Activated B cell treated with CpG ODN at 0.5 μM for 24 hours (primary cell): ENCODE measurements at regions not wholly inside any gene's neighbourhood (a gene's known extent, or its start where the extent isn't known, plus 50 kb on each side); places are given as distances from the start of the nearest gene placed in this dataset.

Source experiments
- ATAC-seq: fragments of 200-7000 bp; cut with Tn5 transposase; one replicate; pipeline ENCODE4 v1.10.0; 2021; ENCODE audit warnings: low read depth, mild to moderate bottlenecking, moderate library complexity
- CTCF ChIA-PET: fragments of 350-600 bp; sonication (Branson Sonifier 250); formaldehyde crosslinking; loops from one replicate; lab custom pipeline; 2021; ENCODE audit warnings: antibody characterized with exemption; lab: Charles Lee
- POLR2A ChIA-PET: fragments of 350-600 bp; sonication (Branson Sonifier 250); formaldehyde crosslinking; loops from one replicate; lab custom pipeline; 2021; ENCODE audit warnings: antibody characterized with exemption; lab: Charles Lee
- DNase-seq: peaks from one replicate; pipeline ENCODE4 v3.0.0; 2022
- H3K27ac Mint-ChIP-seq: one replicate; pipeline ENCODE4 v1.8.0; 2020; ENCODE audit warnings: mixed read lengths
- H3K27me3 Mint-ChIP-seq: one replicate; pipeline ENCODE4 v1.8.0; 2021; ENCODE audit warnings: mixed read lengths
- H3K36me3 Mint-ChIP-seq: one replicate; pipeline ENCODE4 v1.8.0; 2021; ENCODE audit warnings: low read depth, mixed read lengths
- H3K4me1 Mint-ChIP-seq: one replicate; pipeline ENCODE4 v1.8.0; 2021; ENCODE audit warnings: mixed read lengths
- H3K4me3 Mint-ChIP-seq: one replicate; pipeline ENCODE4 v1.8.0; 2020; ENCODE audit warnings: mild to moderate bottlenecking, mixed read lengths
- H3K9me3 Mint-ChIP-seq: one replicate; pipeline ENCODE4 v1.8.0; 2020; ENCODE audit warnings: mixed read lengths
- CTCF ChIP-seq: fragments of 200-600 bp; IDR thresholded peaks from one replicate; pipeline ENCODE4 v1.8.0; 2022; ENCODE audit warnings: antibody characterized with exemption, mild to moderate bottlenecking
- intact Hi-C: fragments of 100-400 bp; cut with micrococcal nuclease; formaldehyde crosslinking; loops from one replicate; pipeline ENCODE4 v1.15.1; 2024

GRCh38 chr4:8744083-8744805, 127.4 kb downstream of the HMX1 start:
- no peak overlapping the region for H3K27ac Mint-ChIP-seq
- intact Hi-C loops: no loop called here
- H3K4me1 Mint-ChIP-seq: no peaks in the 10 kb centered on the region
- H3K27me3 Mint-ChIP-seq: no peaks in the 10 kb centered on the region
- ATAC-seq (no peak), DNase-seq (no peak)
- POLR2A ChIA-PET: no interaction called here
- H3K9me3 Mint-ChIP-seq: no peaks in the 10 kb centered on the region
- no peak for TF ChIP-seq CTCF
- H3K36me3 Mint-ChIP-seq: no peaks in the 10 kb centered on the region
- CTCF ChIA-PET: no interaction called here
- no peak overlapping the region for H3K4me3 Mint-ChIP-seq

GRCh38 chr4:8742546-8742945, 129.1 kb downstream of the HMX1 start:
- H3K27ac Mint-ChIP-seq: no peak overlapping the region
- no peak overlapping the region for H3K4me3 Mint-ChIP-seq
- H3K9me3 Mint-ChIP-seq: no peaks in the 10 kb centered on the region
- no peak for ATAC-seq
- intact Hi-C loops: no loop called here
- H3K27me3 Mint-ChIP-seq: no peaks in the 10 kb centered on the region
- H3K36me3 Mint-ChIP-seq: no peaks in the 10 kb centered on the region
- TF ChIP-seq CTCF: no peak
- ChIA-PET POLR2A (no interaction called here), CTCF (no interaction called here)
- DNase-seq: no peak
- no peaks in the 10 kb centered on the region for H3K4me1 Mint-ChIP-seq

- POLR2A ChIA-PET: no interaction called here
- DNase-seq (no peak), ATAC-seq (no peak)
- no peak overlapping the region for H3K27ac Mint-ChIP-seq
- no peaks in the 10 kb centered on the region for H3K36me3 Mint-ChIP-seq
- no peaks in the 10 kb centered on the region for H3K4me1 Mint-ChIP-seq
- no peaks in the 10 kb centered on the region for H3K9me3 Mint-ChIP-seq
- H3K4me3 Mint-ChIP-seq: no peak overlapping the region
- intact Hi-C loops: no loop called here
- TF ChIP-seq CTCF: no peak
- CTCF ChIA-PET: no interaction called here
- H3K27me3 Mint-ChIP-seq: no peaks in the 10 kb centered on the region
These were observed 130.0 kb downstream of the HMX1 start for GRCh38 chr4:8741513-8742226.

GRCh38 chr4:8740666-8741395, 130.8 kb downstream of the HMX1 start:
- TF ChIP-seq CTCF: no peak
- ChIA-PET CTCF (no interaction called here), POLR2A (no interaction called here)
- intact Hi-C loops: no loop called here
- Mint-ChIP-seq H3K27me3 (no peaks in the 10 kb centered on the region), H3K4me3 (no peak overlapping the region), H3K27ac (no peak overlapping the region), H3K36me3 (no peaks in the 10 kb centered on the region), H3K4me1 (no peaks in the 10 kb centered on the region), H3K9me3 (no peaks in the 10 kb centered on the region)
- DNase-seq (peak; percentile 8), ATAC-seq (no peak)
